Ectodermal cell (in vitro differentiated cells): ENCODE measurements at regions not wholly inside any gene's neighbourhood (a gene's known extent, or its start where the extent isn't known, plus 50 kb on each side); places are given as distances from the start of the nearest gene placed in this dataset.

Experiments
- H3K27ac ChIP-seq: 2 replicates; pipeline ENCODE4 v1.7.0; 2013; ENCODE audit warnings: mild to moderate bottlenecking, low read depth, low read length; ENCODE audit not compliant: insufficient read depth, poor library complexity, severe bottlenecking
- H3K27me3 ChIP-seq: 2 replicates; pipeline ENCODE4 v1.7.0; 2013; ENCODE audit warnings: mild to moderate bottlenecking, low read length; ENCODE audit not compliant: insufficient read depth, control insufficient read depth, poor library complexity, severe bottlenecking
- H3K36me3 ChIP-seq: one replicate; pipeline ENCODE4 v1.7.0; 2013; ENCODE audit warnings: low read length; ENCODE audit not compliant: control insufficient read depth, insufficient read depth
- H3K4me1 ChIP-seq: one replicate; pipeline ENCODE4 v1.7.0; 2013; ENCODE audit warnings: low read length; ENCODE audit not compliant: control insufficient read depth, insufficient read depth
- H3K4me3 ChIP-seq: 2 replicates; pipeline ENCODE4 v1.7.0; 2013; ENCODE audit warnings: low read depth, low read length, control low read depth; ENCODE audit not compliant: insufficient read depth
- H3K9me3 ChIP-seq: 2 replicates; pipeline ENCODE4 v1.7.0; 2013; ENCODE audit warnings: mild to moderate bottlenecking, low read length, moderate library complexity; ENCODE audit not compliant: control insufficient read depth
- WGBS, 2 experiments: methylation state at CpG; one replicate each; pipeline ENCODE4 v1.1.7; 2013; ENCODE audit warnings: missing lambda C conversion rate in 2 of 2; 5-methylcytosine and 5-hydroxymethylcytosine counted together

GRCh38 chr10:4670737-4671136 is 155.3 kb upstream of the AKR1E2 start:
- no peaks in the 10 kb centered on the region for H3K36me3 ChIP-seq
- H3K4me1 ChIP-seq = peaks cover 4% of the 10 kb centered on the region
- no peaks in the 10 kb centered on the region for H3K27me3 ChIP-seq
- H3K27ac ChIP-seq = no peak overlapping the region
- no peaks in the 10 kb centered on the region for H3K9me3 ChIP-seq
- H3K4me3 ChIP-seq = no peak overlapping the region

- H3K4me1 ChIP-seq = peaks cover 4% of the 10 kb centered on the region
- H3K27me3 ChIP-seq = no peaks in the 10 kb centered on the region
- no peak overlapping the region for H3K4me3 ChIP-seq
- WGBS, 2 experiments = 85 to 93% methylated on average over 2 of the region's 2 CpGs
- H3K36me3 ChIP-seq = no peaks in the 10 kb centered on the region
- H3K27ac ChIP-seq = no peak overlapping the region
- H3K9me3 ChIP-seq = no peaks in the 10 kb centered on the region
Measured at GRCh38 chr10:4669585-4669984, 156.4 kb upstream of the AKR1E2 start.

DNA sequence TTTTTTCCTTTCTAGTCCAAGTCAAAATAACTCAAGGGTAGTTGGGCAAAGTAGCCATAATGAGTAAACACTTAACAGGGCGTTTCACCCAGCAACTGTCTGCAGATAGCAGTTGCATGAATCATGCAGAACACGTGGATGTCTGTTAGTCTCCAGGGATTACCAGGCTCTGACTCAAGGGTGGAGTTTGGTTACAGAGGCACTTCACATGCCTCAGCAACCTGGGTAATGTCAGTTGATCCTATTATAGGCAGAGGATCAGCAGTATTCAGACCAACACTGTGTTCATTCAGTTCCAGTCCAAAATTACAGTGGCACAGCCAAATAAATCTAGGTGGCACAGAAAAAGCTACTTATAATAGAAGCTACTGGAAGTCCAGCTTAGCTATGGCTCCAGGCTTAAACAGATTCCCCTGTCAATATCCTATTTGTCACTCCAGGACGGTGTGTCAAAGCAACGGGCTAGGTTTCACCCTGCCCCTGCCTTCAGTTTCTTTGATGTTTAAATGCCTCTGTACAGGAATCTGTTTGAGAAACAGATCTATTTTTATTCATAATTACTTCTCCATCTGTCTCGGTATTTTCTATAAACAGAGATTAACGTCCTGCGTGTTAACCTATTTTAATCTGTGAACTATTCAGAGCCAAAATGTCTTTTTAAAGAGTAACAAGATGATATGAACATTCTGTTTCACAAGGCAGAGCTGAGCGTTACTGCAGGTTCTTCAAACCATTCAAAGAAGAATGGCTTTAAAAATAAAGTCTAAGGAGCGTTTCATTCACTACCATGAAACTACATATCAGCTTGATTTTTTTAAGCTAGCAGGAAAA is 162.6 kb upstream of the AKR1E2 start:
- 83 to 85% methylated on average over 9 of the region's 9 CpGs for WGBS, 2 experiments
- no peaks in the 10 kb centered on the region for H3K36me3 ChIP-seq
- no peak overlapping the region for H3K27ac ChIP-seq
- H3K27me3 ChIP-seq = no peaks in the 10 kb centered on the region
- no peak overlapping the region for H3K4me3 ChIP-seq
- no peaks in the 10 kb centered on the region for H3K9me3 ChIP-seq
- H3K4me1 ChIP-seq = no peaks in the 10 kb centered on the region

DNA sequence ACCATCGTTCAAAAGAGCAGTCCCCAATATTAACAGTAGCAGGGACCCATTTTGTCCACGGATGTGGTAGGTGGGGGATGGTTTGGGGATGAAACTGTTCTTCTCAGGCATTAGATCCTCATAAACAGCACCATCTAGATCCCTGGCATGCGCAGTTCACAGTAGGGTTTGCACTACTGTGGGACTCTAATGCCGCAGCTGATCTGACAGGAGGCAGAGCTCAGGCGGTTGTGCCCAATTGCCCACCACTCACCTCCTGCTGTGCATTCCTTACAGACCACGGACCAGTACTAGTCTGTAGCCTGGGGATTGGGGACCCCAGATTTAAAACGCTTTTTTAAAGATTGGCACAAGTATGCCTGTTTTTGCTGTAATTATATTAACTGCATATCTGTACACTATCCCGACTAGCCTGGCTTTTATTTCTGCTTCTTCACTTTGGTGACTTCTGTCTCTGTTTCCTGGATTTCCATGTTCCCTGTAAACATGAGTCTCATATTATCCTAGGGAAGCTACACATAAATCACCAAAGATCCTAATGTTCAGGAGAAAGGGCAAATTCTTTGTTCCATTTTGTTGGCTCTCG is 163.3 kb upstream of the AKR1E2 start:
- H3K27ac ChIP-seq = no peak overlapping the region
- WGBS, 2 experiments = 85 to 86% methylated on average over 9 of the region's 9 CpGs

DNA sequence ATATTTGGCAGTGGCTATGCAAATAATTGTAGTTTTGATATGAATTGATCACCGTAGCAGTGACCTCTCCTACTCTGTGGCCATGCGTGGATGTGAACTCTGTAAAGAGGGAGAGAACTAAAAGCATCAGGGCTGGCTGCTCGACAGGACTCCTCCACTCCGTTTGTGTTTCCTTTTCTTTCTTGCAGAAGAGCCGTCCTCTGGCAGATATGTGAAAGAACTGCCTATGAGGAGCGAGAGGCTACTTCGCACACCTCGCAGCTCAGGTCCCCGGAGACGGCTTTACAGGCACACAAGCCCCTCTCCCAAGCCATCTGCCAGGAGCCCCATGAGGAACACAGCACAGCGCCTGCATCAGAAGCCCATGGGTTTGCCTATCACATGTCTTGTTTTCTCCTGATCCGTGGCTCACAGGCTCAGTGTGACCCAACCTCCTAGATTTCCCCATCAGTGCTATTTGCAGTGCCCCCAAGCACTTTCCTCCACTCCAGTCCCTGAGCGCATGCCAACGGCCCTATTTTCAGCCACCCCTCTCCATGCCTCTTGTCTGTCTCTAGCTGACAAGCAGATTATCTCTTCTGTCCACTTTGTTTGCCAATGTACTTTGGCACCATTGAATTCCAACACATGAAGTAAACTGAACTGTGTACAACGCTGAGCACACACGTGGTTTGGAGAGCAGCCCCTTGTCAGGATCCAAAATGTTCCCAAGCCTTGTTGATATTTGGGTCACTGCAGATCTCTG is 164.3 kb upstream of the AKR1E2 start:
- H3K27me3 ChIP-seq = no peaks in the 10 kb centered on the region
- no peak overlapping the region for H3K4me3 ChIP-seq
- H3K9me3 ChIP-seq = no peaks in the 10 kb centered on the region
- no peaks in the 10 kb centered on the region for H3K4me1 ChIP-seq
- no peaks in the 10 kb centered on the region for H3K36me3 ChIP-seq
- no peak overlapping the region for H3K27ac ChIP-seq
- WGBS, 2 experiments = 89 to 90% methylated on average over 16 of the region's 16 CpGs

More for the DNA sequence above, 163.3 kb upstream of the AKR1E2 start:
- Histone ChIP-seq H3K36me3 (no peaks in the 10 kb centered on the region), H3K4me1 (no peaks in the 10 kb centered on the region), H3K9me3 (no peaks in the 10 kb centered on the region), H3K4me3 (no peak overlapping the region), H3K27me3 (no peaks in the 10 kb centered on the region)

- WGBS, 2 experiments = 90 to 94% methylated on average over 8 of the region's 8 CpGs
- H3K4me1 ChIP-seq = no peaks in the 10 kb centered on the region
Measured at GRCh38 chr10:4658777-4659176, 167.2 kb upstream of the AKR1E2 start.

GRCh38 chr10:4656576-4657194 is 169.3 kb upstream of the AKR1E2 start:
- Histone ChIP-seq H3K4me3 (no peak overlapping the region), H3K36me3 (no peaks in the 10 kb centered on the region), H3K4me1 (no peaks in the 10 kb centered on the region), H3K9me3 (no peaks in the 10 kb centered on the region), H3K27me3 (no peaks in the 10 kb centered on the region), H3K27ac (no peak overlapping the region)
- WGBS, 2 experiments = 11 to 13% methylated on average over 5 to 6 of the region's 7 CpGs

More at GRCh38 chr10:4658777-4659176, 167.2 kb upstream of the AKR1E2 start:
- H3K4me3 ChIP-seq = no peak overlapping the region
- no peak overlapping the region for H3K27ac ChIP-seq
- no peaks in the 10 kb centered on the region for H3K9me3 ChIP-seq
- no peaks in the 10 kb centered on the region for H3K36me3 ChIP-seq
- H3K27me3 ChIP-seq = no peaks in the 10 kb centered on the region

DNA sequence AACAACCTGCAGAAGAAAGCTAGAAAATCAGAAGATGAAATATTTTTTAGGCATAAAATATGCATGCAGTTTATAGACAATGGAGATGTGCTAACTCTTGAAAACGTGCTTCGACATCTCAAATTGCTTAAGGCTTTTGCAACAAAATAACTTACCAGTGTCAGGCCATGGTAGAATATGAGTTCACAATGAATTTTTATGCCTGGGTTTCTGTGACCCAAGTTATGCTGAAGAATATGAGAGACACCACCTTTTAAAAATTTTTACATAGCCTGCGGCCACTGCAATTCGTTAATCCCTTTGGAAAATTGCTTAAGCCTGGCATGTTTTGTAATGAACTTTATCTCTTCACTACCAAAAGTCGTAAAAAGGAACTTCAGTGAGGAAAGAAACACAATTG is 170.1 kb upstream of the AKR1E2 start:
- Histone ChIP-seq H3K36me3 (no peaks in the 10 kb centered on the region), H3K4me1 (no peaks in the 10 kb centered on the region)
- 94% methylated on average over 4 to 5 of the region's 5 CpGs for WGBS, 2 experiments

DNA sequence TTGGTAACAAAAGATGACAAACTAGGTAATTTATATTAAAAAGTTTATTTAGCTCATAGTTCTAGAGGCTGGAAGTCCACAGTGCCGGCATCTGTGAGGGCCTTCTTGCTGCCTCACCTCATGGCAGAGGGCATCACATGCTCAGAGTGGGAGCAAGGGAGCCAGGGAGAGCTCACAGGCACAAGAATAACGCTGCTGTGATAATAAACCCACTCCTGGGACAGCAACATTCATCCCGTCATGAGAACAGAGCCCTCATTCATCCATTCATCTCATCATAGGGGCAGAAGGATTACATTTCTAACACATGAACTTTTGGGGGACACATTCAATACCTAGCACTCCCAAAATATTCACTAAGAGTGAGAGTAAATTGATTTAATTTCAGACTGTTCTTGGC is 170.6 kb upstream of the AKR1E2 start:
- no peaks in the 10 kb centered on the region for H3K4me1 ChIP-seq
- H3K27me3 ChIP-seq = no peaks in the 10 kb centered on the region
- no peaks in the 10 kb centered on the region for H3K36me3 ChIP-seq
- H3K4me3 ChIP-seq = no peak overlapping the region
- H3K27ac ChIP-seq = no peak overlapping the region
- 89% methylated on average over 3 of the region's 3 CpGs for WGBS, 2 experiments
- H3K9me3 ChIP-seq = no peaks in the 10 kb centered on the region

More for the DNA sequence above, 170.1 kb upstream of the AKR1E2 start:
- Histone ChIP-seq H3K4me3 (no peak overlapping the region), H3K9me3 (no peaks in the 10 kb centered on the region), H3K27me3 (no peaks in the 10 kb centered on the region), H3K27ac (no peak overlapping the region)

DNA sequence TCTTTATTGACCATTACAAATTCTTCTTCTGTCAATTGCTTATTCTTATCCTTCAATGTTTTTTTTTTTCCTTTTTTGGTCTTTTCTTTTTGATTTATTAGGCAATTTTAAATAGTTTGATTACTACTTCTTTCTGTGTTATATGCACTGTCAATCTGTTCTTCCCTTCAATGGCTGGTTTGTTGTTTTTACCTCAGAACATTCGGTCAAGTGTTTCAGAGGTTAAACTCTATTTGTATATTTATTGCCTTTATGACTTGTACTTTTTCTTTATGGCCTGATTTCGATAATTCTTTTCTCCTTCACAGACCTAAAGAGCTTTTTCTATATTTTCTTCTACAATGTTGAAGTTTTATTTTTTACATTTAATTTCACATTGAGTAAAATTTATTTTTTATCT is 171.5 kb upstream of the AKR1E2 start:
- Histone ChIP-seq H3K9me3 (no peaks in the 10 kb centered on the region), H3K36me3 (no peaks in the 10 kb centered on the region), H3K4me1 (no peaks in the 10 kb centered on the region), H3K4me3 (no peak overlapping the region), H3K27me3 (no peaks in the 10 kb centered on the region), H3K27ac (no peak overlapping the region)
- WGBS, 2 experiments = 100% methylated on average over 1 of the region's 2 CpGs; no CpG with 5 or more reads in 1 of the 2 experiments
